GM19463 (cell line): ENCODE measurements at regions not wholly inside any gene's neighbourhood (a gene's known extent, or its start where the extent isn't known, plus 50 kb on each side); places are given as distances from the start of the nearest gene placed in this dataset.
"Not testable (repeated sequence)": the region's sequence is repeated elsewhere in the genome, so short reads cannot be mapped to it uniquely, and the experiment has no call there.

Source experiments
- ATAC-seq: cut with Tn5 transposase; IDR thresholded peaks from one replicate; pipeline ENCODE4 v1.9.1; 2021; ENCODE audit warnings: mild to moderate bottlenecking, moderate library complexity; ENCODE audit not compliant: unreplicated experiment

DNA sequence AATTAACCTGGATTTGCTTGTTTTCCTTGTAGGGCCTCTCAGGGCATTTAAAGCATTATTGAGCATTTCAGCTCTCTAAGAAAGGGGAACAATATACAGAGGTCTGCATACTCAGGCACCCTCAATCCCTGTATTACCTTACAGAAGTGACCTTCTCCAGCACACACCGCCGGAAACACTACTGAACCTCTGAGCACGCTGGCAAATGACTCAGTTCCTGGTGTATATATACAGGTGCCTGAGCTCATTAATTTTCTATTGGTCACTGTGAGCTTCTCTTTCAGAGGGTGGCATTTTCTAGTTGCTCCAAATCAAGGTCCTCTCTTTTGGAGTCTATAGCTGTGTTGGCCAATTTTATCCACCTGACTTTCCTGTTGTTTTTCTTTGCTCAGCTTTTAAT is 85.2 kb upstream of the COPS8 start:
- ATAC-seq, result no peak

DNA sequence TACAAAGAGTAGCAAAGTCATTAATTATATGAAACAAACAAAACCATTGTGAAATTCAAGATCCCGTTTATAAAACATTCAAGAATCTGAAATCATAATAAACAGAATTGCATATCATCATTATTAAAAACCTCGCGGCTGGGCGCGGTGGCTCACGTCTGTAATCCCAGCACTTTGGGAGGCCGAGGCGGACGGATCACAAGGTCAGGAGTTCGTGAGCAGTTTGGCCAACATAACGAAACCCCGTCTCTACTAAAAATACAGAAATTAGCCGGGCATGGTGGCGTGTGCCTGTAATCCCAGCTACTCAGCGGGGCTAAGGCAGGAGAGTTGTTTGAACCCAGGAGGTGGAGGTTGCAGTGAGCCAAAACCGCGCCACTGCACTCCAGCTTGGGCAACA is 80.3 kb upstream of the COPS8 start:
- ATAC-seq, result not testable (repeated sequence)

DNA sequence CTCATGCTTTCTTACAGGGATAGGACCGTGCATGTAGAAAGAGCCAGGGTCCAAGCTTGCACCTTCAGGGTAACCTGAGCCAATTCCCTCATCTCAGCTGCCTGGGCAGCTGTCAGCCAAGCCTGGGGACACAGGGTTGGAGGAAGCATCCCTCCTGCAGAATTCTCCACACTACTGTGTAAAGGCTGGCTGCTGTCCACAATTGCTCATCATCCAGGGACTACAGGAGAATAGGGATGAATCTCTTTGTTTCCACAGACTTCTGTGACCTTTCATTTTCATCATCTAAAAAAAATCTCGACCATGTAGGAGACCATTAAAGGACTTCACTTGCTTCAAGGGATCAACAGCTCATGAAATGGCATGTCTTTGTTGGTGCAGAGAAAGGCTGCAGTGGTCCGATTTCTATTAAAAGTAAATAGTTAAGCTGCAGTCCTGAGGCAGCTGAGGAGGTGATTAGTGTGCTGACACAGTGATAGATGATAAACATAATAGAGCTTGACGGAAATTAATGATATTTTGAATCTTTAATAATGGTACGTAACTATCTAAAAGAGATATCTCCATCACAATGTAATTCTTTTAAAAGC is 74.4 kb upstream of the COPS8 start:
- ATAC-seq, result no peak

DNA sequence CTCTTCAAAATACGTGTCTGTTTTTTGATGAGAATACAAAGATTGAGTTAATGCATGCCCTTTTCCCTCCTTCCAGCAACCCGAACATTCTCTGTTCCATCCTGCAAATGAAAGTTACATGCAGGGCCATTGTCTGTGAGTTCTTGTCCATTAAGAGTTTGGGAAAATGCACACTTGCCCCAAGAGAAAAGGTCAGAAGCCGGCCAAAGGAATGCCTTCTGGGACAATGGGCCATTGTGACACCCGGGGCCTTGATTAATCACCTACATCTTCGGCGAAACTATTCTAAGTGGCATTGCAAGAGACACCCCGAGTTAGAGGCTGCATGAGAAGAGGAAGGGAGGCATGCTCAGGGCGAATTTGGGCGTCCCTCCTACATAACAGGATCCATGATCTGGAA is 73.7 kb upstream of the COPS8 start:
- no peak for ATAC-seq

DNA sequence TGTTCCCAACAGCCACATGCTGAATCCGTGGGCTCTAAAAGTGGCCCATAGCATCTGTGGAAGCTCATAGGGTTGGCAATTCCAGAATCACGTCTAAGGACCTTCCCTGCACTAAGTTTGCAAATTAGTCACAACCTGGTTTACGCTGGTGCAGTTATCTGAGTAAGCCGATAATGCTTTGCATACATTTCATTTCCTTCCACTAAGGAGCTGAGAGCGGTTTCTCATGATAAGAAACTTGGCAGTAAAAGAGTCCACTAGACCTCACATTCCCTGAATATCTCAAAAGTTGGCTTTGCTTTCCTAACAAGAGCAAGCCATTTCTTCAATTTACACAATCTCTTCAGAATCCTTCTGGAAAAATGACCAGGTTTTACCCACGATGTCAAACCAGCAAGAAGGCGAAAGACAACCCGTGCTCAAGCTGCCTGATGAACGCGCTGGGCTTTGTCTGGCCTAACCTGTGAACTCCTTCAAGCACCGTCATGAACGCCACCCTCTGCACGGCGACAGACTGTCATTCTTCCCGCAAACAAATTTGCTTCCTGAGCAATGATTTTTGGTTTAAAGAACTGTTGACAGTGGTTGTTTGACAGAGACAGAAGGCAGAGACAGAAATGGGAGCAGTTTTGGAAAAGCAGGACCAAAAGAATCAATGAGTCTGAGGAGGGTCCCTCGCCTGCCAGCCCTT is 73.0 kb upstream of the COPS8 start:
- ATAC-seq, result no peak

DNA sequence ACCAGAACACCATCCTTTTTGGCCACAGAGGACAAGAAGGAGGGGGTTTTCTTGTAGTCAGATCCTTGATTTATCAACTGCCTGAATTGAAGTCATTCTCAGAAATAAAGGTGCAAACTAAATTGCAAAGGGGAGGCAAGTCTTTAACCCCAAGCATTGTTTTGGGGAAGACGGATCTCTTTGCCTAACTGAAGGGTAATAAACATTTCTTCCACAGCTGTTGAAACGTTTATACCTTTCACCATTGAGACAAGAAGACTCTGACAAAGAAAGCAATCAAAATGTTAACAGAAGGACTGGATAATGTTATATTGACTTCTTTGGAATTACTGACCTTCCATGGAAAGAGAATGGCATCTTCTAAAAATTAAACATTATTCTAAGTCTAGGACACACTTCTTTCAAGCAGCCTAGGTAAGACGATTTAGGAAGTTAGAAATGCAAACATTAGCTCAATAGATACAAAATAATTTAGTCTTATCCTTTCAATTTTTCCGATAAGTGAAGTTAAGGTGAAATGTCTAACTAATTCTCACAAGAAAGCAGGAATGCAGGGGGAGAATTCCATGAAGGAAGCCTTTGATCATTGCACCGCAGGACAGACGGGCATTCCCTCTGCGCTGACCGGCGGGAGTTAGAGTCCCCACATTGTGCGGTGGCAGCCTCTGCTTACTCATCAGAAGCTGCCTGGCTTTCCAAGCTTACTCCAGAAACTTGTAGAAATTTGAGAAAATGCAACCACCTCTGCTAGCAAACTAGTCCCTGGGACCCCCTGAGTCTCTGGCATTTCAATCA is 69.4 kb upstream of the COPS8 start:
- no peak for ATAC-seq

DNA sequence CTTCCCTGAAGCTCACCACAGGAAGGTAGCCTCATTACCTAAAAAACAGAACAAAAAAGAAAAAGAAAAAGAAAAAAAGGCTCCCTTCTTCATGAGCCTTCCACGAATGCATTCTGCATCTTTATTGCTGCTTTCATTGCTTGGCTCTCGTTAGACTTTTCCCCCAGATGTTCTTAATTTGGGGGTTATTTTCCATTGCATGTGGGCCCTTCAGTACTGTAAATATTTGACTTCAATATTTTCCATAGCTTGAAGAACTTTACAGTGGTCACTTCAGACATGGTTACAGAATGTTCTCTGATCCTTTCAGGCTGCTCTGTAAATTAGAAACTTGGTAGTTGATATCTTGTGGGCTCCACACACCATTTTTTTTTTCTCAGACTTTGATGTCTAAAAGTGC is 65.6 kb upstream of the COPS8 start:
- ATAC-seq, result no peak

DNA sequence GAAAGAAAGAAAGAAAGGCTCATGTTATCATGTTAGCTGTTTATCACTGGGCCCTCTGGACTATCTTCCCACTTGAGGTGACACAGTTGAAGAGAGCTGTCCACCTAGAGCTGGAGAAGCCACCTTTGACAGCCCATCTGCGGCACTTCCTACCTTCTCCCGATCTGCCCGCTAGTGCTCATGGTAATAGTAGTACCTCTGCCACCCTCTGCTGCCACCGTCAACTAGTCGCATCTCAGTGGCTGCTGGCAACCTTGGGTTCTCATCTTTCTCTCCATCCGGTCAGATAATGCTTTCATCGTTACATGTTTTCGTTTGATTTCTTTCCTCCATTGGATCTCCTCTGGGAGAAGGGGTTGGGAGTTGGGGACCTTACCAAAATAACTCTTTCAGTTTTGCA is 63.2 kb upstream of the COPS8 start:
- no peak for ATAC-seq

DNA sequence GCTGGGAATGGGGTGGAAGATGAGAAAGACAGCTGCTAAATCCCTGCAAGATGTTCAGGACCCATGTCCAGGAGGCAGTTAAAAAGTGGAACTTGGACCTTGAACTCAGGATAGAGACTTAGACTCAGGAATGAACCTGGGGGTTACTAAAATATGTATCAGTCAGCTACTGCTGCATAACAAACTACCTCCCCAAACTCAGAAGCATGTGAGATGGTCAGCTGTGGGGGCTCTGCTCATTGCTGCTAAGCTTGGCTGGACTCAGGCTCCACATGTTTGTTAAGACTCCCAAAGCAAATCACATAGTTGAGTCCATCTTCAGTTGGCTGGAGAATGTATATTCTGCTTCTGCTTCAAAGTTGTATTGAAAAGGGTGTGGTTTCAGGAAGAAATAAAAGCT is 61.4 kb upstream of the COPS8 start:
- ATAC-seq, result no peak

DNA sequence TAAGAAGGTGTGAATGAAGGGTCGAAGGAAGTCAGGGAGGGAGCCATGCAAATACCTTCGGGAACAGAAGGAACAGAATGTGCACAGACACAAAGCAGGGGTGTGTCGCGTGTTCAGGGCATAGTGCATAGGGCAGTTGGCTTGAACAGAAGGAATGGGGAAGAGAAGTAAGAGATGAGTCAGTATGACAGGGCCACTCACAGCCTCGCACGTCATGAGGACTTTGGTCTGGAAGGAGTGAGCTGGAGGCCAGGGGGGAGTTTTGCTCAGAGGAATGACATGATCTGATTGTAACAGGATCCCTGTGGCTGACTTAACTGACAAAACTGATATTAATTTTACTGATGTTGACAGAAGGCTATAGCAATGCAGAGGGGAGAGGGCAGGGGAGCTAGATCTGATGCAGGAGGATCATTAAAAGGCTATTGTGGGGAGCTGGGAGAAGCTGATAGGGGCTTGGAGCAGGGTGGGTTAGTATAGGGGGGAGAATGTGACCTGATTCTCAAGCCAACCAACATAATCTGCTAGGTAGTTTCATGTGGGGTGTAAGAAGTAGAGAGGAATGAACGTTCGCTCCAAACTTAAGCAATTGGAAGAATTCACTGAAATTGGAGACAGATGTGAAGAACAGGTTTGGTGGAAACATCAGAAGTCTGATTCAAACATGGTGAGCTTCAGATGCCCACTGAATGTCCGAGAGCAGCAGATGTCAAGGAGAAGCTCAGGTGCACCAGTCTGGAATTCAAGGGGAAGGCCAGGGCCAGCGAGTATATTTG is 60.4 kb upstream of the COPS8 start:
- ATAC-seq, result no peak

DNA sequence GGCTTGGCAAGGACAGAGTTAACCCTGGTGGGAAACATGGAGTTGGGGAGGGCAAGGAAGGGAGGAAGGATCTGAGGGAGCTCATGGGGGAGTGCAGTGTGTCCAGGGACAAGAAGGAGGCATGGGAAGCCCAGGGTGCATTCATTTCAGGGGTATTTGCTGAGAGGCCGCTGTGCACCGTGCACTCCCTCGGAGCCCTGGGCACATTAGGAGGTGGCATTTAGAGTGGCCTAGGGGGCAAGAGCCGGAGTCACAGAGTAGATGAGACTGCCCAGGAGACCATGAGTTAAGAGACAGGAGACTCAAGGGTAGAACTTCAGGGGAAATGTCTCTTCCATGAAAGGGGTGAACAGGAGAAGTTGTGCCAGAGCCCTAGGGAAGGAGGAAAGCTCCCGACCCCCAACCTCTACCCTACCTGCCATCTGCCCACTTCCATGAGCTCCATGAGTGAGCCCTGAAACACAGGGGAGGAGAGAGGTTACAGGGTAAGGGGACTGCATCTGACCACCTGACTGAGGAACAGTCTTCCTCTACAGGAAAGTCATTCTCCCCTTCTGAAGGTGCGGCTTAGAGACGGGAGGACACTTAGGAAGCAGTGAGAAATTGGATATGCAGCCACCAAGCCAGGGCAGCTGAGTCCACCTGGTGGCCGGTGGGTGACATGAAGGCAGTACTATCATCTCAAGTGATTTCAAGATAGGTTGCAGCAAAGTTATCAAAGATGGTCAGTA is 58.5 kb upstream of the COPS8 start:
- ATAC-seq, result no peak

DNA sequence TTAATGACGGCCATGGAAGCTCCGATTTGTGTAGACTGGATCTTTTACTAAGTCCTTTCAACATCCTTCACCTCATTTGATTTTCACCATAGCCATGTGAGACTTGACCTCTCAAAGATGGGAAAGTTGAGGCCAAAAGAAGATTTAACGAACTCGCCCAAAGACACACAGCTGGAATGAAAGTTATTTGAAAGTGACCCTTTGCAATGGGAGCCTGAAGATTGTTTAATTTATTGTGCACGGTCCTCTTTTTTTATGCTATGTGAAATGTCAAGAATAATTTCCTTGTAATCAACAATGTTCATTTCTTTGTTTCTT is 58.0 kb upstream of the COPS8 start:
- no peak for ATAC-seq

DNA sequence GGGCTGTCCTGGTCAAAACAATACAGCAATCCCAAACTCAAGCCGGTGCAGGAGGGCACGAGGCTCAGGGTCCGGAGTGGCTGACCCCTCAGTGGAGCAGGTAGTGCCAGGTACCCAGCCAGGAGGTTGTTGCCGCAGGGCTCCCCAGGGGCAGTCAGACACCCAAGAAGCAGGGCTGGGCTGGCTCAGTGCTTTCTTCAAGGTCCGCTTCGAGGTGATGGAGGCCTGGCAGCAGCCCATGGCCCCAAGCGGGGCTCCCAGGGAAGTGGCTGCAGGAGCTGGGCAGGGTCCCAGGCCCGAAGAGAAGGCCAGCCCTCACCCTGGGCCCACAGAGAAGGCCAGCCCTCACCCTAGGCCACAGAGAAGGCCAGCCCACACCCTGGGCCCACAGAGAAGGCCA is 55.3 kb upstream of the COPS8 start:
- ATAC-seq, result no peak

DNA sequence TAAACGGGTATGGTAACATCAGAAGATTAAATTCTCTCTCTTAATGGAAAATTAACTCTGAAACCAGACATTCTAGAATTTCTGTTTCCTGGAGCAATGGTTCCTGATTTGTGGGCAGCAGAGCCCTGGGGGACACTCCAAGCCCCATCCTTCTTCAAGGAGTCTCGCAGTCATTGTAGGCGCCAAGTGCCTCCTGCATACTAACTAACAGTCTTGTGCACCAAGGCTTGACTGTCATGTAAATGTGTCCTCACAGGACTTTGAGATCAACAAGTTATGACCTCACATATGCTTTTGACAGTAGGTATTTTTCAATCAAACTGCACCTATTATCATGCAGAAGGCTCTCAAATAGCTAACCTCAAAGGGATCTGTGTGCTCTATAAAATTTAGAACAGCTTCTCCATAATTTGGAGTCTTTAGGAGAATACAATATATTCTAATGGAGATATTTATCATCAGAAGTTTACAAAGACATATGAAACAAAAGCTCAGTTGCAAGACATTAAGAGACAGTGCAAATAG is 52.1 kb upstream of the COPS8 start:
- no peak for ATAC-seq

DNA sequence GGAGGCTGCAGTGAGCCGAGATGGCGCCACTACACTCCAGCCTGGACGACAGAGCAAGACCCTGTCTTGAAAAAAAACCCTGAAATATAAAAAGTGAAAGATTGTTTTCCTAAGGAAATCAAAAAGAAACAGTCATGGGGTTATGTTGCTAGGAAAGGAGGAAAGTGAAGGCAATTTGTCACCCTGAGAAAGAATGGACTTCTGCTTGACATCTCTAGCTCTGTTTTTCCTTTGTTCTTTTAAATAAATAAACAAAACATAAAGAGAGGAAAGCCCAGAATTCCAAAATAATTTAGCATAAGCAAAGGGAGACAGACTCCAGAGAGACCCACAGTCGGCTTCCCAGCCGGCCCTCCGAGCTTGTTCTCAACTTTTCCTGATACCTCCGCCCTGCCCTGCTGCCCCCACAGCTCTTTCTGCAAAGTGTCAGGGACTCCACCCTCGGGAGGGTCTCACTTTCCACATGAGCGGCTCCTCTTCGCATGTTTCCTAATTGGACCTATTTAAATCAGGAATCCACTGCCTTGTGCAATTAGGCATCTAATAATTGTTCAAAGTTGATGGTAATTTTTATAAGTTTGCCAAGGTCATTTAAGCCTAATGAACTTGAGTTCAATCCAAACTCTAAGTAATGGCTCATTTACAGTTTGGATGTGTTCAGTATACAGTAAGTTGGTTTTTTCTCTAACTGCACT is 49.8 kb upstream of the COPS8 start:
- no peak for ATAC-seq
